HG03135 (cell line): ENCODE measurements at regions not wholly inside any gene's neighbourhood (a gene's known extent, or its start where the extent isn't known, plus 50 kb on each side); places are given as distances from the start of the nearest gene placed in this dataset.
"Not testable (repeated sequence)": the region's sequence is repeated elsewhere in the genome, so short reads cannot be mapped to it uniquely, and the experiment has no call there.

Experiments
- ATAC-seq: cut with Tn5 transposase; IDR thresholded peaks from one replicate; pipeline ENCODE4 v1.9.1; 2021; ENCODE audit warnings: mild to moderate bottlenecking, moderate library complexity; ENCODE audit not compliant: unreplicated experiment

- no peak for ATAC-seq
These were observed 158.8 kb downstream of the DDX1 start for GRCh38 chr2:15750433-15750814.

DNA sequence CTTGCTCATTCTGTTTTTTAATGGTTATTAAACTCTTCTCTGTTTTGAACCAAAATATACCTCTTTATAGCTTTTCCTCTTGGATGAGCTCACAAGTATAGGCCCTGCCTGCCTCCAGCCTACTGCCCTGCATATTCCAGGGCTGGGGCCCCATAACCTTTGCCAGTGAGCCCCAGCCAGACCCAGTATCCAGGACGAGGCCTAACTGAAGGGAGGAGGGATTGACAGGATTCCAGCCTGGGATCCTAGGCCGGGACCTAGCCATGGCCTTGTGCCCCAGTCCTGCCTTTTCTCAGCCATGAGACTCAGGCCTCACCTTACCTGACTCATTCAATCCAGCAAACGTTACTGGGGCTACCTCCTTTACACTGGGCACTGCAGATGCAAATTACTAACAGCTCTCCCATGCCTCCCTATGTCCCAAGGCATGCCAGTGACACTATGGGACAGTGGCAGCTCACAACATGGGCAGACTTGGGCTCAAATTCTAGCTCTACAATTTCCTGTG lies 159.2 kb downstream of the DDX1 start:
- no peak for ATAC-seq

- no peak for ATAC-seq
These were observed 159.8 kb downstream of the DDX1 start for GRCh38 chr2:15751477-15751876.

- no peak for ATAC-seq
These were observed 161.0 kb downstream of the DDX1 start for GRCh38 chr2:15752552-15753232.

- ATAC-seq, result no peak
These were observed 161.6 kb downstream of the DDX1 start for GRCh38 chr2:15753233-15753798.

- no peak for ATAC-seq
These were observed 162.4 kb downstream of the DDX1 start for GRCh38 chr2:15753811-15754702.

GRCh38 chr2:15754703-15755099 lies 163.0 kb downstream of the DDX1 start:
- ATAC-seq, result no peak

GRCh38 chr2:15755528-15755927 lies 163.9 kb downstream of the DDX1 start:
- ATAC-seq, result no peak

GRCh38 chr2:15756011-15756550 lies 164.4 kb downstream of the DDX1 start:
- ATAC-seq, result no peak

DNA sequence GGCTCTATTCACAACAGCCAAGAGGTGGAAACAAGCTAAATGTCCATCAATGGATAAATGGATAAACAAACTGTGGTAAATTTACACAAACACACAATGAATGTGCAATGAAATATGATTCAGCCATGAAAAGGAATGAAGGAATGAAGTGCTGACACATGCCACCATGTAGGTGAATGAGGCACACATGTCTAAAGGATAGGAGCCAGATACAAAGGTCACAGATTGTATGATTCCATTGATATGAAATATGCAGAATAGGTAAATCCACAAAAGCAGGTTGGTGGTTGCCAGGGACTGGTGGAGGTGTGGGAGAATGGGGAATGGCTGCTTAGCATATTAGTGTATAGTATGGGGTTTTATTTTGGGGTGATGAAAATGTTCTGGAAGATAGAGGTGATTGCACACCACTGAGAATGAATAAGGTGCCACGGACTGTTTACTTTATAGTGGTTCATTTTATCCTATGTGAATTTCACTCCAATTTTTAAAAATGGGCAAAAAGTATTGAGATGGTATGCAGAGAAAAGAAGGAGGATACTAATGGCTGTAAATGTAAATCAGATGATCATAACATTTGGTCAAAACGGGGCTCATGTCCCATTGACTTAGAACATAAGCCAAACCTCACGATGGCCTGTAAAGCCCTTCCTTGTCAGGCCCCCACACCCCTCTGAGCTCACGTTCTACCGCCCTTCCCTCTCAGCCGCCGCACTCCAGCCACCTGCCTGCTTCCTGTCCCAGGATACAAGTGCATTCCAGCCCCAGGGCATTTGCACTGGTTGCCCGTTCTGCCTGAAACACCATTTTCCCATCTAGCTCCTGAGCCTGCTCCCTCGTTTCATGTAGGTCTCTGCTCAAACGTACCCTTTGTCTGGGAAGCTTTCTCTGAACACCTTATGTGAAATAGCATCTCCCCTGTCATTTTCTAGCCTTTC lies 165.5 kb downstream of the DDX1 start:
- no peak for ATAC-seq

- no peak for ATAC-seq
These were observed 166.3 kb downstream of the DDX1 start for GRCh38 chr2:15757820-15758586.

DNA sequence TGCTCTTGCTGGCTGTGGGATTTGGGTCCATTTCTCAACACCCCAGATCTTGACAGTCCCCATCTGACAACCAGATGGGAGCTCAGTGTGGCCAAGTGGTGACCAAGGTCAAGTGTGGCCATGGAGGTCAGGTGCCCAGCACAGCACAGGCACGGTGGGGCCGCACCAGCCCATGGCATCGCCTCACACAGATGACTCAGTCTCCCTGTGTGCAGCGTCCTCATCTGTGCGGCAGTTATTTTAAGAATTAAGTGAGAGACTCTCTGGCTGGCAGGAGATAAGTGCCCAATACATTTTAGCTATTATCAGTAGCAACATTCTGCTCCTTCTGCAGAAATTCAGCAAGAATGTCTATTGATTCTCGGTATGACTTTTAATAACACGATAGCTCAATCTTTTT lies 167.2 kb downstream of the DDX1 start:
- no peak for ATAC-seq

DNA sequence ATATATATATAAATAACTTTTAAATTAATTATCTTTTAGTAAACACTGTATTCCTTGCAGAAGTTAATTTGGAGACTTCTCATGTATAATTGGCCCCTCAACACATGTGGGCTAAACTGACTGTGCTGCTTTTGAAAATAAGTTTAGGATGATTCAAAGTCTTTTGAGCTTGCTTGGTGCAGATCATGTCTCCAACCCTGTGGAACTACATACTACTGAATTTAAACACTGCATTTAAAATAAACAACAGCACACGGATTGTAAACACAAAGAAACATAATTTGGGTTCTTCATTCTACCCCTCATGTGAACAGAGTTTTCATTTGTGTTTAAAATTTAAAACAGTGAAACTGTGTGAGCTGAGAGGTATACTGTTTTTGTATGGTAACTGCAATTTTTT lies 167.7 kb downstream of the DDX1 start:
- ATAC-seq, result no peak

DNA sequence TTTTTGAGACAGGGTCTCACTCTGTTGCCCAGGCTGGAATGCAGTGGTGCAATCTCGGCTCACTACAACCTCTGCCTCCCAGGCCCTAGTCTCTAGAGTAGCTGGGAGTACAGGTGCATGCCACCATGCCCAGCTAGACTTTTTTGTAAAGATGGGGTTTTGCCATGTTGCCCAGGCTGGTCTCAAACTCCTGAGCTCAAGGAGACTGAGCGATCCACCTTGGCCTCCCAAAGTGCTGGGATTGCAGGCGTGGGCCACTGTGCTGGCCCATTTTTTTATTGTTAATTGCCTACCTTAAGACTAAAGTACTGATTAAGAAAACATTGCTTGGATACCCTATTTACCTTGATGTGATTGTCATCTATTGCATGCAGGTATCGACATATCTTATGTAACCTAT lies 168.1 kb downstream of the DDX1 start:
- ATAC-seq, result not testable (repeated sequence)

DNA sequence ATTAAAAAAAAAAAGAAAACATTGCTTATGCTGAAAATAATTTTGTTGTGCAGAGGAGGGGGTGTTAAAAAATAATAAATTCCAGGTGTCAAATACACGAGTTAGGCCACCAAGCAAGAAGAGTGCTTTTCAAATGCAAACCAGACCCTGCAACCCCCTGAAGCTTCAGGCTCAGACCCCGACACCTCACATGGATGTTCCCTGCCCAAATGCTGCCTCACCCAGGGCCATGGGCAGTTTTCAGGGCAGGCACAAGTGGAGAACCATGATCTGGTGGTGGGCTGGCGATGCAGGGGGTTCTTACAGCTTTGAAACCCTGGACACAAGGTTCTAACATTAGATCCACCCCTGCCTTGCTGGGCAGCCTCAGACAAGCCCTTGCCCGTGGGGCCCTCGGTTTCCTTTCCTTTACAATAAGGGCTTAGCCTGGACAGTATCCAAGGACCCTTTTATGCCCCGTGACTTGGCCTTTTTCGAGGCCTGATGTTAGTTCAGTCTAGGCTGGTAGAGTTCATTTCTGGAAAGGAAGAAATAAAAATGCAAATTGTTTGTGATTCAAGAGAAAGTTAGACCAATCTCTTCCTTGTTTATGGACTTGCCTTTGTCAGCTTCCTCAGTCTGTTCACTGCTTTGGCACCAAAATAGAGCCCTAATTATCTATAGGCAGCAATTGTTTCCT lies 168.7 kb downstream of the DDX1 start:
- ATAC-seq, result no peak

DNA sequence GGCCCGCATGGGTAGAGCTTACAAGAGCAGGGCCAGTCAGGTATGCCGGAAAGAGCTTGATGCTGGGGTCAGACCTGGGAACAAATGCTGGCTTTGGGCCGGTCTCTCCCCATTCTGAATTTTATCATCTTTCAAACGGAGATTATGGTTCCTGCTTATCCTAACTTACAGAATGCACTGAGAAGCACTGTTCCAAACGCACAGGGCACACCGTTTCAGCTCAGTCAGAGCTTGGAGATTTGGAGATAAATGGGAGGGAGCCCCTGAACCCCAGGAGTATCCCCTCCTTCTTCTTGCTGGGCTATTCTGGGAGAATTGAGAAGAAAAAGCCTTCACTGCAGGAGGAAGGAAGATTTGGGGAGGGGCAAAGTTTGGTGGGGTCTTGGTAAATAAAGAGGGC lies 169.4 kb downstream of the DDX1 start:
- ATAC-seq, result no peak

DNA sequence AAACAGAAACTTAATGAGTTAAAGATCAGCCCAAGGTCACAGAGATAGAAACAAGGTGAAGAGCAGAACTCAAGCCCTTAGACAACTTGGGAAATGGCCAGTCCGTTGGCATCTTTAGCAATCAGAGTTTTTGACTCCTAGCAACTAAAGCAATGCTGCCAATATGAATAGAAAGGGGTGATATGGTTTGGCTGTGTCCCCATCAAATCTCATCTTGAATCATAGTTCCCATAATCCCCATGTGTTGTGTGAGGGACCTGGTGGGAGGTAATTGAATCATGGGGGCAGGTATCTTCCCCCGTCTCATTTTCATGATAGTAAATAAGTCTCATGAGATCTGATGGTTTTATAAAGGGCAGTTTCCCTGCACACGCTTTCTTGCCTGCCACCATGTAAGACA lies 170.2 kb downstream of the DDX1 start:
- ATAC-seq, result no peak

GRCh38 chr2:15762449-15762848 lies 170.8 kb downstream of the DDX1 start:
- no peak for ATAC-seq
